H9 (cell line): ENCODE measurements at regions not wholly inside any gene's neighbourhood (a gene's known extent, or its start where the extent isn't known, plus 50 kb on each side); places are given as distances from the start of the nearest gene placed in this dataset.

ENCODE experiments used
- DNase-seq: peaks from one replicate; pipeline ENCODE4 v3.0.0-alpha.2; 2017
- H2AFZ ChIP-seq: one replicate; pipeline ENCODE4 v1.6.1; 2013; ENCODE audit warnings: mild to moderate bottlenecking, low read length, control low read depth, moderate library complexity
- H2AK5ac ChIP-seq: 2 replicates; pipeline ENCODE4 v1.6.1; 2013; ENCODE audit warnings: low read length, control low read depth, mixed read lengths; ENCODE audit not compliant: insufficient read length
- H2BK120ac ChIP-seq: one replicate; pipeline ENCODE4 v1.6.1; 2013; ENCODE audit warnings: low read depth, mild to moderate bottlenecking, low read length, control low read depth, inconsistent platforms; ENCODE audit not compliant: poor library complexity, severe bottlenecking
- H2BK12ac ChIP-seq: 2 replicates; pipeline ENCODE4 v1.6.1; 2013; ENCODE audit warnings: low read length, control low read depth, mixed read lengths, low read depth; ENCODE audit not compliant: insufficient read length
- H2BK15ac ChIP-seq: 2 replicates; pipeline ENCODE4 v1.6.1; 2013; ENCODE audit warnings: low read depth, low read length, control low read depth
- H2BK20ac ChIP-seq: one replicate; pipeline ENCODE4 v1.6.1; 2013; ENCODE audit warnings: low read depth, mild to moderate bottlenecking, low read length, control low read depth, inconsistent platforms; ENCODE audit not compliant: poor library complexity, severe bottlenecking
- H2BK5ac ChIP-seq: 2 replicates; pipeline ENCODE4 v1.6.1; 2013; ENCODE audit warnings: low read length, control low read depth, mixed read lengths; ENCODE audit not compliant: insufficient read length
- H3K14ac ChIP-seq: 2 replicates; pipeline ENCODE4 v1.6.1; 2013; ENCODE audit warnings: low read length, control low read depth; ENCODE audit not compliant: insufficient read depth
- H3K18ac ChIP-seq: 2 replicates; pipeline ENCODE4 v1.6.1; 2013; ENCODE audit warnings: low read depth, mild to moderate bottlenecking, mixed read lengths, low read length, control low read depth; ENCODE audit not compliant: insufficient read length
- H3K23ac ChIP-seq: 2 replicates; pipeline ENCODE4 v1.6.1; 2013; ENCODE audit warnings: low read length, control low read depth, mixed read lengths, low read depth; ENCODE audit not compliant: insufficient read length
- H3K23me2 ChIP-seq: 2 replicates; pipeline ENCODE4 v1.6.1; 2013; ENCODE audit warnings: low read depth, mild to moderate bottlenecking, mixed read lengths, low read length, control low read depth; ENCODE audit not compliant: insufficient read length, poor library complexity, severe bottlenecking
- H3K27ac ChIP-seq: 2 replicates; pipeline ENCODE4 v1.5.1; 2013; ENCODE audit warnings: low read length, control low read depth, mixed read lengths, low read depth; ENCODE audit not compliant: insufficient read length
- H3K27me3 ChIP-seq: 2 replicates; pipeline ENCODE4 v1.6.1; 2013; ENCODE audit warnings: low read length, control low read depth, inconsistent platforms; ENCODE audit not compliant: insufficient read depth
- H3K4ac ChIP-seq: 2 replicates; pipeline ENCODE4 v1.6.1; 2013; ENCODE audit warnings: low read depth, mild to moderate bottlenecking, control low read depth, inconsistent platforms, low read length, moderate library complexity
- H3K4me1 ChIP-seq: 2 replicates; pipeline ENCODE4 v1.6.1; 2013; ENCODE audit warnings: low read length, control low read depth, inconsistent platforms; ENCODE audit not compliant: insufficient read depth
- H3K4me2 ChIP-seq: 2 replicates; pipeline ENCODE4 v1.6.1; 2013; ENCODE audit warnings: low read length, control low read depth, mixed read lengths; ENCODE audit not compliant: insufficient read length, insufficient read depth
- H3K56ac ChIP-seq: 2 replicates; pipeline ENCODE4 v1.6.1; 2013; ENCODE audit warnings: low read depth, mild to moderate bottlenecking, mixed read lengths, low read length, control low read depth; ENCODE audit not compliant: insufficient read length
- H3K79me1 ChIP-seq: 2 replicates; pipeline ENCODE4 v1.6.1; 2013; ENCODE audit warnings: low read depth, mild to moderate bottlenecking, moderate library complexity, low read length, control low read depth, inconsistent platforms; ENCODE audit not compliant: insufficient read depth, poor library complexity, severe bottlenecking
- H3K79me2 ChIP-seq: 2 replicates; pipeline ENCODE4 v1.6.1; 2013; ENCODE audit warnings: low read length, control low read depth, inconsistent platforms; ENCODE audit not compliant: insufficient read depth
- H3K9ac ChIP-seq: 2 replicates; pipeline ENCODE4 v1.6.1; 2013; ENCODE audit warnings: low read length, control low read depth, mixed read lengths; ENCODE audit not compliant: insufficient read length; ENCODE audit errors: extremely low read depth
- H3K9me3 ChIP-seq: one replicate; pipeline ENCODE4 v1.6.1; 2013; ENCODE audit warnings: low read depth, low read length, inconsistent platforms; ENCODE audit not compliant: control insufficient read depth
- H3T11ph ChIP-seq: one replicate; pipeline ENCODE4 v1.6.1; 2013; ENCODE audit warnings: mild to moderate bottlenecking, low read length, control low read depth, inconsistent platforms
- H4K20me1 ChIP-seq: one replicate; pipeline ENCODE4 v1.6.1; 2013; ENCODE audit not compliant: control insufficient read depth, insufficient read length, insufficient read depth
- H4K5ac ChIP-seq: 2 replicates; pipeline ENCODE4 v1.6.1; 2013; ENCODE audit warnings: low read depth, mild to moderate bottlenecking, mixed read lengths, low read length, control low read depth; ENCODE audit not compliant: insufficient read length
- H4K8ac ChIP-seq: replicated peaks from 2 replicates; pipeline ENCODE4 v1.6.1; 2013; ENCODE audit warnings: low read length, control low read depth, mixed read lengths, low read depth; ENCODE audit not compliant: insufficient read length
- H4K91ac ChIP-seq: 2 replicates; pipeline ENCODE4 v1.6.1; 2013; ENCODE audit warnings: low read depth, mild to moderate bottlenecking, moderate library complexity, mixed read lengths, low read length, control low read depth; ENCODE audit not compliant: insufficient read length
- H3K27ac Mint-ChIP-seq, 3 experiments: 2 replicates in 2 of 3; 3 replicates in 1 of 3; pipeline ENCODE4 v1.8.0; 2020 to 2021; ENCODE audit warnings: mixed read lengths in 3 of 3, mild to moderate bottlenecking in 1 of 3, moderate library complexity in 1 of 3
- H3K27me3 Mint-ChIP-seq: 2 replicates; pipeline ENCODE4 v1.8.0; 2021; ENCODE audit warnings: low read depth, mild to moderate bottlenecking, moderate library complexity, mixed read lengths
- H3K36me3 Mint-ChIP-seq, 3 experiments: 2 replicates in 2 of 3; 3 replicates in 1 of 3; pipeline ENCODE4 v1.8.0; 2020 to 2021; ENCODE audit warnings: low read depth in 3 of 3, mixed read lengths in 3 of 3; ENCODE audit not compliant: insufficient read depth in 1 of 3
- H3K4me1 Mint-ChIP-seq, 2 experiments: 2 replicates each; pipeline ENCODE4 v1.8.0; 2020; ENCODE audit warnings: mixed read lengths in 2 of 2
- H3K4me3 Mint-ChIP-seq, 2 experiments: 2 replicates in 1 of 2; 3 replicates in 1 of 2; pipeline ENCODE4 v1.8.0; 2020 to 2021; ENCODE audit warnings: mild to moderate bottlenecking in 2 of 2, mixed read lengths in 2 of 2, moderate library complexity in 1 of 2
- H3K9me3 Mint-ChIP-seq, 2 experiments: 2 replicates in 1 of 2; 3 replicates in 1 of 2; pipeline ENCODE4 v1.8.0; 2020; ENCODE audit warnings: mild to moderate bottlenecking in 2 of 2, mixed read lengths in 2 of 2, moderate library complexity in 1 of 2
- CTCF ChIP-seq: fragments of 200-600 bp; sonication (generic); conservative IDR thresholded peaks from 3 replicates; pipeline ENCODE4 v1.8.0; 2021; ENCODE audit warnings: antibody characterized with exemption, mild to moderate bottlenecking
- WGBS: extraction: QIAGEN DNeasy Blood & Tissue Kit; methylation state at CpG from one replicate; pipeline ENCODE4 v1.1.7; 2013; ENCODE audit warnings: missing lambda C conversion rate, low lambda C conversion rate, mixed read lengths; ENCODE audit not compliant: insufficient read length; ENCODE audit errors: extremely low coverage; 5-methylcytosine and 5-hydroxymethylcytosine counted together

GRCh38 chr11:121385688-121386087 is 66.4 kb upstream of the SORL1 start:
- H3T11ph ChIP-seq, result no peak overlapping the region
- H3K23ac ChIP-seq, result no peak overlapping the region
- H3K18ac ChIP-seq, result no peak overlapping the region
- no peak for TF ChIP-seq CTCF
- no peaks in the 10 kb centered on the region for H3K23me2 ChIP-seq
- H3K14ac ChIP-seq, result no peak overlapping the region
- H4K5ac ChIP-seq, result no peak overlapping the region
- H3K27ac ChIP-seq, result no peak overlapping the region
- no peak overlapping the region for H2BK15ac ChIP-seq
- no peak overlapping the region for H3K4ac ChIP-seq
- no peak overlapping the region for H4K91ac ChIP-seq
- H3K9me3 Mint-ChIP-seq, result no peaks in the 10 kb centered on the region; a peak in 1 of 5 replicates
- H3K79me1 ChIP-seq, result no peaks in the 10 kb centered on the region
- no peak overlapping the region for H2BK120ac ChIP-seq
- no peak overlapping the region for H2AK5ac ChIP-seq
- no peak overlapping the region for H3K4me2 ChIP-seq
- H3K56ac ChIP-seq, result no peak overlapping the region
- H3K9ac ChIP-seq, result no peak overlapping the region
- no peak overlapping the region for H2AFZ ChIP-seq
- H4K8ac ChIP-seq, result no peak overlapping the region
- H3K4me1 ChIP-seq, result peaks cover 2% of the 10 kb centered on the region; the same call in 1 of the 2 replicates
- no CpG with 5 or more reads among the region's 1 CpG for WGBS
- DNase-seq, result no peak
- no peaks in the 10 kb centered on the region for H3K27me3 ChIP-seq
- no peak overlapping the region for H2BK5ac ChIP-seq
- H3K27ac Mint-ChIP-seq, result no peak overlapping the region
- H3K4me1 Mint-ChIP-seq, result peaks cover 18 to 22% of the 10 kb centered on the region in 2 experiments
- no peaks in the 10 kb centered on the region; a peak in 1 of 7 replicates for H3K36me3 Mint-ChIP-seq
- H2BK20ac ChIP-seq, result no peak overlapping the region
- H2BK12ac ChIP-seq, result no peak overlapping the region
- no peaks in the 10 kb centered on the region for H3K79me2 ChIP-seq
- H4K20me1 ChIP-seq, result no peaks in the 10 kb centered on the region
- H3K27me3 Mint-ChIP-seq, result no peaks in the 10 kb centered on the region; the same call in 1 of the 2 replicates
- H3K9me3 ChIP-seq, result no peaks in the 10 kb centered on the region
- H3K4me3 Mint-ChIP-seq, result no peak overlapping the region
